Neural crest cell (in vitro differentiated cells): ENCODE measurements at regions not wholly inside any gene's neighbourhood (a gene's known extent, or its start where the extent isn't known, plus 50 kb on each side); places are given as distances from the start of the nearest gene placed in this dataset.
"Not testable (repeated sequence)": the region's sequence is repeated elsewhere in the genome, so short reads cannot be mapped to it uniquely, and the experiment has no call there.

Source experiments
- DNase-seq: peaks from one replicate; pipeline ENCODE4 v3.0.0; 2021; ENCODE audit warnings: low read depth, mixed read lengths, low spot score
- H3K27ac Mint-ChIP-seq: one replicate; pipeline ENCODE4 v1.8.0; 2021; ENCODE audit warnings: mild to moderate bottlenecking, mixed read lengths; ENCODE audit not compliant: unreplicated experiment
- H3K27me3 Mint-ChIP-seq: 2 replicates; pipeline ENCODE4 v1.8.0; 2021; ENCODE audit warnings: low read depth, mild to moderate bottlenecking, mixed read lengths
- H3K36me3 Mint-ChIP-seq: 2 replicates; pipeline ENCODE4 v1.8.0; 2021; ENCODE audit warnings: low read depth, mild to moderate bottlenecking, mixed read lengths
- H3K4me1 Mint-ChIP-seq: 2 replicates; pipeline ENCODE4 v1.8.0; 2021; ENCODE audit warnings: mixed read lengths
- H3K4me3 Mint-ChIP-seq: one replicate; pipeline ENCODE4 v1.8.0; 2021; ENCODE audit warnings: mild to moderate bottlenecking, mixed read lengths
- H3K9me3 Mint-ChIP-seq: 2 replicates; pipeline ENCODE4 v1.8.0; 2021; ENCODE audit warnings: mixed read lengths

GRCh38 chr16:33978784-33979183, 519.4 kb downstream of the TP53TG3F start:
- H3K27me3 Mint-ChIP-seq = not testable (repeated sequence)

DNA sequence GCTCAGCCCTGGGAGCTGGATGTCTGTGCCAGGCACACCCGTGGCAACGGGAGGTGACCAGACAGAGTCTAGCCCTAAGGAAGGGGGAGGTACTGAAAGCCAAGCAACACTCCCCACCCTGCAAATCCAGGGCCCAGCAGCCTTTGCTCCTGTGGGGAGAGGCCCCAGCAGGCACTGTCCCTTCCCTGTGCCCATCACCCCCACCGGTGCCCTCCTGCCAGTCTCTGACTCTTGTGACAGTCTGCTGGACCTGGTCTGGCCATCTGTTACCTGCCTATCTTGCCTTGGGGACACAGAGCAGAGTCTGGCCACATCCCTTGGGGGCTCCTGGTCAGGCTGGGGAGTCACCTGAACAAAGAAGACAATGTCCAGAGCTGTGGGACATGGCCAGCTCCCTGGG, 520.2 kb downstream of the TP53TG3F start:
- H3K27ac Mint-ChIP-seq, H3K9me3 Mint-ChIP-seq, H3K4me1 Mint-ChIP-seq, H3K27me3 Mint-ChIP-seq, H3K4me3 Mint-ChIP-seq, H3K36me3 Mint-ChIP-seq, DNase-seq: not testable (repeated sequence)

More at GRCh38 chr16:33978784-33979183, 519.4 kb downstream of the TP53TG3F start:
- not testable (repeated sequence) for H3K36me3 Mint-ChIP-seq, H3K9me3 Mint-ChIP-seq, H3K4me3 Mint-ChIP-seq, H3K4me1 Mint-ChIP-seq, H3K27ac Mint-ChIP-seq, DNase-seq

- H3K4me3 Mint-ChIP-seq, H3K27ac Mint-ChIP-seq, H3K27me3 Mint-ChIP-seq, DNase-seq, H3K36me3 Mint-ChIP-seq, H3K4me1 Mint-ChIP-seq, H3K9me3 Mint-ChIP-seq: not testable (repeated sequence)
These were observed 521.3 kb downstream of the TP53TG3F start for GRCh38 chr16:33980736-33981135.

DNA sequence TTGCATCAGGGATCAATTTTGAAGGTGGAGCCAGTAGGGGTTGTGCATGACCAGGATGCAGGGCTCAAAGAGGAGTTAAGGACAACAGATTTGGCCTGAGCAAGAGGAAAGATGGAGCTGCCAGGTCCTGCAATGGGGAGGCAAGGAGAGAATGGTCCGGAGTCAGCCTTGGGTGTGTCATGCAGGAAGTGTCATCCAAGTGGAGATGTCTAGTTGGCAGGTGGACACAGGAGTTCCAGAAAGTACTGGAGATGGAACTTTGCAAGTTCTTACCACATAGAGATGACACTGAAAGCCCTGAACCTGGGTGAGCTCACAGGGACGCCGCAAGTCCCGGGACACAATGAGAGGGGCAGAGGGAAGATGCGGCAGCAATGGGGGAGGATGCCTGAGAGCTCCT, 525.0 kb downstream of the TP53TG3F start:
- not testable (repeated sequence) for DNase-seq, H3K4me3 Mint-ChIP-seq, H3K4me1 Mint-ChIP-seq, H3K27ac Mint-ChIP-seq, H3K27me3 Mint-ChIP-seq, H3K9me3 Mint-ChIP-seq, H3K36me3 Mint-ChIP-seq

DNA sequence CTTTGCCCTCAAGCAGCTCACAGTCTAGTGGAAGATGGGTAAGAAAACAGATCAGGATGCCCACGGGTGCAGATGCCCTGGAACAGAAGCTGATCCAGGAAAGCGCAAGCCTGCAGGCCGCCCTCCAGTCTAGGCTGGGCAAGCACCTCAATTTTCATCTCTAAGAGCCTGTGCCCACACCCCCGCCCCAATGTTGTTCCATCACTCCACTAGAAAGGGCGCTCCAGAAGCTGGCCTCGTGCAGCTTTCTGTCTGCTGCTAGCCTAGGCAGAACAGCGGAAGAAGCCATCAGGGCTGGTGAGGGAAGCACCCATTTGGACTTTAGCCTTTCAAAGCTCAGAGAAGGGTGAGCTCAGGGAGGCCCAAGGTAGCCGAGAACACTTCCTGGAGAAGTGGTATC, 527.1 kb downstream of the TP53TG3F start:
- not testable (repeated sequence) for DNase-seq, H3K36me3 Mint-ChIP-seq, H3K27ac Mint-ChIP-seq, H3K9me3 Mint-ChIP-seq, H3K27me3 Mint-ChIP-seq, H3K4me1 Mint-ChIP-seq, H3K4me3 Mint-ChIP-seq

- DNase-seq, H3K9me3 Mint-ChIP-seq, H3K4me3 Mint-ChIP-seq, H3K4me1 Mint-ChIP-seq, H3K36me3 Mint-ChIP-seq, H3K27ac Mint-ChIP-seq, H3K27me3 Mint-ChIP-seq: not testable (repeated sequence)
These were observed 528.0 kb downstream of the TP53TG3F start for GRCh38 chr16:33987348-33987963.

DNA sequence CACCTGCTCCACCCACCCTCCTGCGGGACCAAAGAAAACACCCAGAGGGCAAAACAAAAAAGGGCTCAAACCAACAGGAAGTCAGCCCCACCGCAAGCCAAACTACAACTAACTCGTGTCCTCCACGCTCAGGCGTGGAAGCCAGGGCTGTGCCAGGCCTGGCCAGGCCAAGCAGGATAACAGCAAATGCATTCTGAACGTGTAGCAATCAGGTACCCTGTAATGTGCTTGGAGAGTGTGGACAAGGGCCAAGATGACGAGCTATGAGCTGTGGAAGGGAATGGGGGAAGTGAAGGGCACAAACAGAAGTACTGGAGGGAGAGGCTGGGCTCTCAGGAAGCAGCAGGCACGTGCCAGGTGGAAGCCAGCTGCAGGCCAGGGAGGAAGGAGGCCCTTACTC, 528.6 kb downstream of the TP53TG3F start:
- not testable (repeated sequence) for DNase-seq, H3K9me3 Mint-ChIP-seq, H3K27ac Mint-ChIP-seq, H3K4me3 Mint-ChIP-seq, H3K36me3 Mint-ChIP-seq, H3K4me1 Mint-ChIP-seq, H3K27me3 Mint-ChIP-seq

DNA sequence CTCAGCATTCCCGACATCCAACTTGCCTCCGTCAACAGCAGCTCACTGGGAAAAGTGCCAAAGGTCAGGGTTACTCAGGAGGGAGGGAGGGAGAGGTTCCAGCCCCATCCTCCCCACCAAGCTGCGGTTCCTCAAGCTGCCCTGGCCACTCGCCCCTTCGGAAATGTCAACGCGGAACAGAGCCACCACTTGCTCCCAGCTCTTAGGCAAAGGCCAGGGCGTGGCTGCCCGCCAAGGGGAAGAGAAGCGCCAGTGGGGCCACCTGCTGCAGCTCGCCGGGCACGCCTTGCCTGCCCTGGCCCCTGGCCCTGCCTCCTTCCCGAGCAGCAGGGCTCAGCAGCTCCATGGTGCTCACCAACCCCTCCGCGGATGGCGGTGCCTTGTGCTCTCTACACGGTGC, 531.1 kb downstream of the TP53TG3F start:
- H3K27me3 Mint-ChIP-seq = not testable (repeated sequence)

DNA sequence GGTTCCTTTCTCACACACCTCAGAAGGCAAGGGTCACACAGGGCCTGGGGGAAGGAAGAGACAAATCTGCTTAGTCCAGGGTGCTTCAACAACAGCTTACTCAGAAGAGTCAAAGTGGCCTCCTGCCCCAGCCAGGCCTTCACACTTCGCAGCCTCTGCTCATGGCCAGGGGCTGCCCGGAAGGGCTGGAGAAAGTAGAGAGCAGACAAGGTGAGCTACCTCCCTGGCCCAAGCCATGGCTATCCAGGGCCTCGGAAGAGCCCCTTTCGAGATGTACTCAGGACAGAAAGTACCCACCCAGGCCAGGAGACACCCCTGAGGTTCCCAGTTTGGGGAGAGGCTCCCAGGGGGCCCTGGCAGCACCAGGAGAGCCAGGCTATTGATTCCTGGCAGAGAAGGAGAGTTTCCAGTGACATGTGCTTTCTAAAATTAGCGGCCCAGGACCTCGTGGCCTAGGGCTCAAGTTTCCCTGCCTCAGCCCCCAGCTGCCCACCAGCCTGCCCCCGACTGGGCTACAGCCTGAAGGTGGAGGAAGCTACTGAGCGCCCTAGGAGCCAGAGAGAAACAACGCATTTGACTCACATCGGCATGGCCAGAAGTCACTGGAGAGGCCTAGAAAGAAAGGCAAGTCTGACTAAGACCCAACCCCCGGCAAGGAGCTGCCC, 533.2 kb downstream of the TP53TG3F start:
- H3K4me1 Mint-ChIP-seq, H3K9me3 Mint-ChIP-seq, H3K27me3 Mint-ChIP-seq, H3K27ac Mint-ChIP-seq, DNase-seq, H3K4me3 Mint-ChIP-seq, H3K36me3 Mint-ChIP-seq: not testable (repeated sequence)

More for the DNA sequence above, 531.1 kb downstream of the TP53TG3F start:
- not testable (repeated sequence) for H3K4me3 Mint-ChIP-seq, H3K36me3 Mint-ChIP-seq, H3K4me1 Mint-ChIP-seq, DNase-seq, H3K27ac Mint-ChIP-seq, H3K9me3 Mint-ChIP-seq

GRCh38 chr16:33994207-33994606, 534.8 kb downstream of the TP53TG3F start:
- not testable (repeated sequence) for H3K4me3 Mint-ChIP-seq, H3K27me3 Mint-ChIP-seq, H3K9me3 Mint-ChIP-seq, H3K4me1 Mint-ChIP-seq, H3K36me3 Mint-ChIP-seq, H3K27ac Mint-ChIP-seq, DNase-seq

GRCh38 chr16:33995821-33996372, 536.5 kb downstream of the TP53TG3F start:
- H3K27me3 Mint-ChIP-seq, H3K4me3 Mint-ChIP-seq, H3K4me1 Mint-ChIP-seq, H3K36me3 Mint-ChIP-seq, H3K27ac Mint-ChIP-seq, H3K9me3 Mint-ChIP-seq, DNase-seq: not testable (repeated sequence)

GRCh38 chr16:34001184-34001583, 541.8 kb downstream of the TP53TG3F start:
- H3K36me3 Mint-ChIP-seq, H3K4me3 Mint-ChIP-seq, H3K9me3 Mint-ChIP-seq, H3K27ac Mint-ChIP-seq, H3K4me1 Mint-ChIP-seq, H3K27me3 Mint-ChIP-seq, DNase-seq: not testable (repeated sequence)

DNA sequence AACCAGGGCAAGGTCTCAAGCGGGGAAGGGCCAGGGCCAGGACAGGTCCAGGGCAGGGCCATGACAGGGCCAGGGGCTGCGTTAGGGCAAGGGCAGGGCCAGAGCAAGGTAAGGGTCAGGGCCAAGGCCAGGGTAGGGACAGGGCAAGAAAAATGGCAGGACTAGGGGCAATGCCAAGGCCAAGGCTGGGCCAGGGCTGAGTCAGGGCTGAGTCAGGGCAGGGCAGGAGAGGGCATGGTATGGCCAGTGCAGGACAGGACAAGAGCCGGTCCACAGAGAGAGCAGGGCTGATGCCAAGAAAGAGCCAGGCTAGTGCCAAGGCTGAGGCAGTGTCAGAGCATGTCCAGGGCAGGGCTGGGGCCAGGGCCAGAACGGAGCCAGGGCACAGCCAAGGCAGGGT, 542.5 kb downstream of the TP53TG3F start:
- not testable (repeated sequence) for H3K36me3 Mint-ChIP-seq, H3K4me3 Mint-ChIP-seq, H3K27ac Mint-ChIP-seq, H3K4me1 Mint-ChIP-seq, H3K9me3 Mint-ChIP-seq, H3K27me3 Mint-ChIP-seq, DNase-seq
